DMS 273 treated with DMSO at 0.1 percent for 48 hours (cell line): ENCODE measurements at regions not wholly inside any gene's neighbourhood (a gene's known extent, or its start where the extent isn't known, plus 50 kb on each side); places are given as distances from the start of the nearest gene placed in this dataset.

Experiments used
- DNase-seq: peaks from one replicate; lab custom pipeline; 2025; lab: John Stamatoyannopoulos, UW

GRCh38 chr10:60728056-60728455 lies 50.2 kb upstream of the CDK1 start:
- no peak for DNase-seq

DNA sequence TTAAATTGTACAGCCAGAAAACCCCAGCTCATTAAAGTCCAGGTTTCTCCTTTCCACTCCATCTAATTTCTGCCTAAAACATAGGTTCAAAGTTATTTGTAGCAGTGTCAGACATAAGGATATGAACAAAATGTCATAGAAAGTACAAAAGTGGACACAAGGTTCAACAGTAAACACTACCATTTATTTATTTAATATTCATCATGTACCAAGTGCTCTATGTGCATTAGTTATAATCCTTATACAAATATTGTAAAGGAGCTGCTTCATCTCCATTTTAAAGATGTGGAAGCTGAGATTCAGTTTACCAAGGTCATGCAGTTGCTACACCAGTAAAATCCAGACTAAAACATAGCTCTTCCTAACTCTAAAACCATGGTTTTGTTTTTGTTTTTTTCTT lies 52.0 kb upstream of the CDK1 start:
- DNase-seq, result no peak

- DNase-seq, result no peak
Observed at GRCh38 chr10:60722623-60723022, 55.7 kb upstream of the CDK1 start.

DNA sequence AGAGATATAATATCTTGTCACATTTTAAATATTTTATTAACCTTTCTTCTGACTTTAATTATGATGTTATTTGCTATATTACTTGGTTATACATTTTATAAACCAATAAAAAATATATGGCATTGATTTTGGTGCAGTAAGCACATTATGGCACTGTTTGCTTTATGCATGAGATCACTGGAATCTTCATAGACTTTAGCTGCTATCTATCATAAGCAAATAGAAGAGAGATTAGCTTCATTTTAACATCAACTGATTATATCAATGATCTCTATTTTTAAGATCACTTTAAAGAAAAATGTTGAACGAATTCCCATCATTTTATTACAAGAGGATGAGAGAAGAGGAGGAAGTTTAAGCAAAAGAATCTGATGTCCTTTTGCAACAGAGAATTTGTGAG lies 58.6 kb upstream of the CDK1 start:
- no peak for DNase-seq

- no peak for DNase-seq
Observed at GRCh38 chr10:60718886-60719285, 59.4 kb upstream of the CDK1 start.

DNA sequence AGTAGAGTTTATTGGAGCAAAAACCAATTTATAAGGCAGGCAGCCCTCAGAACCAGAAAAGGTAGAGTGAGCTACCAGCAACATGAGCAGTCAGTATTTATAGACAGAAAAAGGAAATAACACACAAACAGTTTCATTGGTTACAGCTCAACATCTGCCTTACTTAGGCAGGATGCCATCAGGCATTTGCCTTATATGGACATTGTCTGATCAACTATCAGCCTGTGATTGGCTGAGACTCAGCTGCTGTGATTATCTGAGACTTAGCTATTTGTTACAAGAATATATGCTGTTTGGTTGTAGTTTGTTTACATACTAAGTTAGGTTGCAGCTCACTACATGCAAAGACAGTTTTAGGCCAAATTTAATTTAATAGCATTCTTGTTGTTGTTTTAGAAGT lies 60.4 kb upstream of the CDK1 start:
- no peak for DNase-seq

GRCh38 chr10:60714233-60714632 lies 64.0 kb upstream of the CDK1 start:
- DNase-seq, result no peak

- no peak for DNase-seq
Observed at GRCh38 chr10:60711496-60711895, 66.8 kb upstream of the CDK1 start.

- no peak for DNase-seq
Observed at GRCh38 chr10:60710041-60710440, 68.2 kb upstream of the CDK1 start.

GRCh38 chr10:60708666-60709065 lies 69.6 kb upstream of the CDK1 start:
- no peak for DNase-seq

- no peak for DNase-seq
Observed at GRCh38 chr10:60707841-60708240, 70.4 kb upstream of the CDK1 start.

DNA sequence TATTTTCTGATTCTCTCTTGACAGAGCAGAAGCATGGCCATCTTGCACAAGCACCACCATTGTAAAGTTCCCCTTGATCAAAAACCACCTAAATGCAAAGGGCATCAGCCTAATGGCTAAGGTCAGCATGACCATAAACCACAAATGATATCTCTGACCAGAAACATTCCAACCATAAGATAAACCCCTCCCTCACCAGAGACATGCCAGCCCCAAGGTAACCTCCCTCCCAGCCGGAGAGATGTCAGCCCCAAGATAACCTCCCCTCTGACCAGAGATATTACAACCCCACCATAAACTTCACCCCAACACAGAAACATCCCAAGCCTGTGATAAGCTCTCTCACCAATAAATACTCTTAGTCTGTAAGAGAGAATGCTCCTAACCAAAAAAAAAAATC lies 72.1 kb upstream of the CDK1 start:
- DNase-seq, result no peak

DNA sequence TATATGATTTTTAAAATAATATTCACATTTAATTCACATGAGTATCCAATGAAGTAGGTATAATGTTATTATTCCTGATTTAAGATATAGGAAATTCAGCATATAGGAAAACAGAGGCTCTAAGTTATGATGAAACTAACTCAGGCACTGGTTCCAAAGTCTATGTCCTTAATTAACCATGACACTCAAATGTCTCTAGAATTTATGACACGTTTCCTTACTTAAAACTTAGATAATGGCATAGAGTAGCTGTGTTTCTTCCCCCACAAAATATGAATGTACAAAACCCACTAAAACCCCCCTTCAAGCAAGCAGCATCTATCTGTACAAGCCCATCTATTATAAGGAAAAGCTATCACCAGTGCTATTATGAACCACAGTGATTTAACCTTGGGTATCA lies 72.9 kb upstream of the CDK1 start:
- no peak for DNase-seq

GRCh38 chr10:60704471-60704870 lies 73.8 kb upstream of the CDK1 start:
- DNase-seq, result no peak

DNA sequence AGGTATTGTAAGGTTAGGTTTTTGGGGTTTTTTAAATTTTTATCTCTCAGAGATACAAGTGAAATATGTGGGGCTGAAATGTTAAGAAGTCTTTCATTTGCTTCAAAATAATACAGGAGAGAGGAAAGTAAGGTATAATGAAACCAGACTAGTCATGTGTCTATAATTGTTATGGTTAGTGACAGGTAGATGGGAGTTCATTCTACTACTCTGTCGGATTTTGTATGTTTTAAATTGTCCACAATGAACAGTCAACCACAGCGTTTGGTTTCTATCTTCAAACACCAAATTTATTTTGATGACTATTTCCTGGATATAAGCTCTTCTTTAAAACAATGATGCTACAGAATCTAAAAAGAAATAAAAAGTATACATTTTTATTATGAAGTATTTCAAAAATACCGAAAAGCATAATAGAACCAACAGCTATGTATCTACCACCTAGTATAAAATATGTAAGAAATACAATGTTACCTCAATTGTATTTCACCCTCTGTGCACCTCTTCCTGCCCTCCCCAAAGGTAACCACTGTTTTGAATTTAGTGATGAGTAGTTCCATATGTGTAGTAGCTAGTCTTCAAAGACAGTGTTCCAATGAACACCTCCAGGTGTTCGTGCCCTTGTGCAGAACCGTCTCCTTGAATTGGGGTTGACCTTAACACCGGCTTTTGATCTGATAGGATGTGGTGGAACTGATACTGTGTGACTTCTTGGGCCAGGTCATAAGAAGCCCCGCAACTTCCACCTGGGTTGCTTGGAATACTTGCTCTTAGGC lies 74.8 kb upstream of the CDK1 start:
- no peak for DNase-seq

- DNase-seq, result no peak
Observed at GRCh38 chr10:60687679-60688078, 90.6 kb upstream of the CDK1 start.

DNA sequence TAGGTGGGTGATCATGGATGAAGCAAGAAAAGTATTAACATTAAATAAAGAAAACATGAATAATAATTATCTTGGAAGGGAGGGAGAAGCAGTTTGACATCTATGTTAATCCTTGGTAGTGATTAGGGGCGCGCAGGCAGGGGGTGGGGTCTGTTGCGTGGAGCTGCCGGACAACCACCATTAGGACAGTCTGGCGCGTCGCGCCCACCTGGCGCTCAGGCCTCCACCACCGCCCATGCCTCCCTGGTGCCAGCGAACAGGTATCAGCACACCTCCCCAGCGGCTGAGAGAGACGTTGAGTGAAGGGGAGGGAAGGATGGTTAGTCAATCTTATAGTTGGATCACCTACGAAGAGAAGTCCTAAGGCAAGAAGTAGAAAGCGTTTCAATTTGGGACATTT lies 94.2 kb upstream of the CDK1 start:
- DNase-seq, result no peak

DNA sequence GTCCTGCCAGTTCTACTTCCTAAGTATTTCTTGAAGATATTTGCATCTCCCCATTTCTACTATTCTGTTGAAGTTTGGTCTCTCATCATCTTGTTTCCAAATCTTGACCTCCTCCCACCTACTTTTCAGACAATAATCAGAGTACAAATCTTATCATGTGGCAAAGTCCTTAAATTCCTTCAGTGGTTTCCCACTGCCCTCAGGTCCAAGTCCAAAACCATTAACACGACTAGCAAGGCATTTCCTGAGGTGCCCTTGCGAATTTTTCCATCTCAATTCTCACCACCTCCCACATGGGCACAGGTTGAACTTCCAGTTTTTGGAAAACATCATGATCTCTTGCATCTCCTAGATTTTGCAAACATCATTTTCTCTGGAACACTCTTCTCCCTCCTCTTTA lies 97.2 kb upstream of the CDK1 start:
- DNase-seq, result no peak

- DNase-seq, result no peak
Observed at GRCh38 chr10:60679388-60679990, 98.8 kb upstream of the CDK1 start.

GRCh38 chr10:60678978-60679377 lies 99.3 kb upstream of the CDK1 start:
- no peak for DNase-seq

DNA sequence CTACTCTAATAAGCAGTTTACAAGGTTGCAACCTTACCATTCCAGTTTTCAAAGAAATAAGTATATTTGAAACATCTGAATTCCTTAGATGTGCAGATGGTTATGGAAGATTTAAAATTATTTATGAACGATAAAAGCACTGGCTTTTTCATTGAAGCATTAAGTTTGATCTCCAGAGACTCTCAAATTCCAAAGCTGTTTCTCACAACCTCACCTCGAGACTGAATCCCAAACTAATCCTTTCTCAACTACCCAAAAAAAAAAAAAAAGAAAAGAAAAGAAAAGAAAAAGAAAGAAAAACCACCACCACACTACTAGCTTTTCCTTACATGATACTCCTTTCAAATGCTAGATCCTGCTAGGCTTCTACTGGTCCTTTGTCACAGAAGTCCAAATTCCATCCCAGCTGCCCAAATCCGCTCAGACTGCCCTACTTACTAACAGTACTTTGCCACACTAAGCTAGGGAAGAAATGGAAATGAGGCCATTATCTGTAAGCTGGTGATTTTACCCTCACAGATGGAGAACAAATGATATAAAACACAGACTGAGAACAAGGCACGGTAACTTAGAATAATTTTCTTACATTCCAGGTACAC lies 100.6 kb upstream of the CDK1 start:
- DNase-seq, result no peak

DNA sequence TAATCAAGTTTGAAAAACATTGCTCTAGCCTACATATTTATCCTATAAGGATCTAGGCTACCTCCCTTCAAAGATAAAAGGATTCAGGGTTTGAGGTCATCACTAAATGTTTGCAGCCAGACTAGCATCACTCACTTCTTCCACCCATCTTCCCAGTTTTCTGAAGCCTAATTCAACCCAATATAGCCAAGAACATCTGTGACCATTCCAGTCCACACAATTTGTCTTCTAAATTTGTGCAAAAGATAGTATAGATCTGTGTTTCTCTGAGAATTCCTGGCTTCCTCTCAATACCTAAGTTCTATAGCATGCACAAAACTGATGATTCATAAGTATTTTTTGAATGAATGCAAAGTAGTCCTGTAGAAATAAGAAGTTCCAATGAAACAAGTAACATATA lies 103.0 kb upstream of the CDK1 start:
- no peak for DNase-seq

- DNase-seq, result no peak
Observed at GRCh38 chr10:60669501-60669900, 108.8 kb upstream of the CDK1 start.

DNA sequence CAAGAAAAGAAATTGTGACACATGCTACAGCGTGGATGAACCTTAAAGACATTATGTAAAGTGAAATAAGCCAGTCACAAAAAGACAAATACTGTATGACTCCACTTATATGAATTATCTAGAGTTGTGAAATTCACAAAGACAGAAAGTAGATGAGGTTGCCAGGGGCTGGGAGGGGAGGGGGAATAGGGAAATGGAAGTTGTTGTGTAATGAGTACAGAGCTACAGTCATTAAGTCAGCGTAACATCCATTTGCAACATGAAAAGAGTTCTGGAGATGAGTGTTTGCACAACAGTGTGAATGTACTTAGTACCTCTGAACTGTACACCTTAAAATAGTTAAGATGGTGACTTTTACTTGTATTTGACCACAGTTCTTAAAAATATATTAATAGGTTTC lies 112.1 kb upstream of the CDK1 start:
- DNase-seq, result no peak
